HS-5 (cell line): ENCODE measurements at regions not wholly inside any gene's neighbourhood (a gene's known extent, or its start where the extent isn't known, plus 50 kb on each side); places are given as distances from the start of the nearest gene placed in this dataset.

Experiments used
- DNase-seq: peaks from one replicate; pipeline ENCODE4 v3.0.0-alpha.2; 2012; ENCODE audit warnings: low read depth

DNA sequence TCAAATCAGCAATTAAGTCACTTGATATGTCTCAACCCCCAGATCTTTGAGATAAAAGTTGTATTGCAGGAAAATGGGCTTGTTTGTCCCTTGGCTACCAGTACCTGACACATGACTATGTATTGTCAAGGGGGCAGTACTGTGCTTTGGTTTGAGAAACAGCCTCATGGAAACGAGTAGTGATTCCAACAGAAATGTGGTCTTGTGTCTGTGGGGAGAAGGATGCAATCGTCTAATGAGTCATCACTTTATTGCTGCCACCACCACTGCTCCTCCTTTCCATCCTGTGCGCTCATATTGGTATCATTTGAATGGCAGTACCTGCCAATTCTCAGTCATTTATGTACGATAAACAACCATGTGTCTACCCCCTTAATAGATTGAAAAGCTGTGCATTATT is 72.8 kb upstream of the ARHGAP5 start:
- peak; percentile 46 for DNase-seq

DNA sequence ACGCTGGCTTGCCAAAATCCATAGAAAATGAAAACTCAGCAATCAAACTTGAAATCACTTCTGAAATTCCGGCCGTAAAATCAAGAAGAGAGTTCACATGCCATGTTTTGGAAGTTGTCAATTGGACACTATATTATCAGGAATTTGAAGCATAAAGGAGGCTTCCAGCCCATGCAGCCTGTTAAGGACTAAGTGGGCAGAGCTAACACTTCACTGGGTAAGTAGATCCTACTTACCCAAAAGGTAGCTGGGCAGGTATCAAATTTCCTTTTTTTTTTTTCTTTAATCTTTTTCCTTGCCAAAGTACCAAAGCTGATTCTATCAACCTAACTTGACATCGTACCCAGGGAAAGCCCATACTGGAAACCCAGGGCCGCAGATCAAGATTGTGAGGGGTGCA is 71.5 kb upstream of the ARHGAP5 start:
- DNase-seq = no peak

DNA sequence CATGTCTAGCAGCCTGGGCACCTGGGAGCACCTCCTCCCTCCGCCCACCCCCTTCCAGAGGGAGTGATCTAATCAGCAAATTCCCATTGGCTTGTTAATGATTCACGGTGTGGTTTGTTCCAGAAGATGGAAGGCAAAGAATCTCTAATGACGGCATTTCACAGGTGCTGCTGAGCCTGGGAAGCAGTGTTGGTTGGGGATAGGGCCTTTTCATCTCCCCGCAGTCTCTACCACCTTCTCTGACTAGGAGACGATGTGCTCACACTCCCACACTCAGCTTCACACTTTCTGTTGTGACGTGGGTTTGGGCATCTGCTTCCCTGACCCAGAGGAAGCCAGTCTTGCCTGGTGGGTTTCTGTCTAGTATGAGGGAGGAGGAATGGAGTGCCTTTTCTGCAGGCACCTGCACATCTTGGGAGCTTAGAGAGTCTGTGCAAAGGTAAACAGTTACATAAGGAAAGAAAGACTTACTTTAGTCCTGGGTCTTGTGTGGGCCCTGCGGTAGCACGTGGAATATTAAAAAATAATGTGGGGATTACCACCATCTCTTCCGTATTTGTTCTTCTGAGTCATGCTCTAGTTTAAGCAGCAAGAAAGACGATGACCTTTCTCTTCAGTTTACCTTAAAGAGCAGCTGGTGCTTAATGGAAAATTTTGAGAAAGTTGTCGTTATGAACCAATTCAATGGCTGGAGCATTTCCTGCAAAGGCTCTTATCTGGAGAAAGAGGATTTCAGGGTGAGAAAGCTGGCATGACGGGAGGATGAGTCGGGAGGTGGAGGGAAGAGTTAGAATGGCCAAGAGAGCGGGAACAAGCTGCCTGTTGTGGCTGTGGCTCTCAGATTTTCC is 70.6 kb upstream of the ARHGAP5 start:
- no peak for DNase-seq

- no peak for DNase-seq
Observed at GRCh38 chr14:32007755-32008362, 69.2 kb upstream of the ARHGAP5 start.

DNA sequence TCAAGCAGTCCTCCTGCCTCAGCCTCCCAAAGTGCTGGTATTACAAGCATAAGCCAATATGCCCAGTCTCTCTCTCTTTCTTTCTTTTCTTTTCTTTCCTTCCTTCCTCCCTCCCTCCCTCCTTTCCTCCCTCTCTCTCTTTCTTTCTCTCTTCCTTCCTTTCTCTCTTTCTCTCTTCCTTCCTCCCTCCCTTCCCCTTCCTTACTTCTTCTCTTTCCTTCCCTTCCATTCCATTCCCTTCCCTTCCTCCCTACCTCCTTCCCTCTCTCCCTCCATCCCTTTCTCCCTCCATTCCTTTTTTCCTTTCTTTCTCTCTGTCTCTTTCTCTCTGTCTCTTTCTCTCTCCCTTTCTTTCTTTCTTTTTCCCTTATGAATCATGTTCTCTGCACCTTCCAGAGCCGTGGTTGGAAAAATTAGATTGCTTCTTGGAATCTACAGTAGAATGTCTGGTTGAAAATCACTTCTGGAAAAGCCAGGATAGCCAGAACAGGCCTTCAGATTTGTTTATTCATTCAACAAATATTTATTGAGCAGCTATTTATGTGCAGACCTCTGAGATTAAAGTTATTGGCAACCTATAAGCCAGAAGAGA is 68.4 kb upstream of the ARHGAP5 start:
- DNase-seq = no peak

DNA sequence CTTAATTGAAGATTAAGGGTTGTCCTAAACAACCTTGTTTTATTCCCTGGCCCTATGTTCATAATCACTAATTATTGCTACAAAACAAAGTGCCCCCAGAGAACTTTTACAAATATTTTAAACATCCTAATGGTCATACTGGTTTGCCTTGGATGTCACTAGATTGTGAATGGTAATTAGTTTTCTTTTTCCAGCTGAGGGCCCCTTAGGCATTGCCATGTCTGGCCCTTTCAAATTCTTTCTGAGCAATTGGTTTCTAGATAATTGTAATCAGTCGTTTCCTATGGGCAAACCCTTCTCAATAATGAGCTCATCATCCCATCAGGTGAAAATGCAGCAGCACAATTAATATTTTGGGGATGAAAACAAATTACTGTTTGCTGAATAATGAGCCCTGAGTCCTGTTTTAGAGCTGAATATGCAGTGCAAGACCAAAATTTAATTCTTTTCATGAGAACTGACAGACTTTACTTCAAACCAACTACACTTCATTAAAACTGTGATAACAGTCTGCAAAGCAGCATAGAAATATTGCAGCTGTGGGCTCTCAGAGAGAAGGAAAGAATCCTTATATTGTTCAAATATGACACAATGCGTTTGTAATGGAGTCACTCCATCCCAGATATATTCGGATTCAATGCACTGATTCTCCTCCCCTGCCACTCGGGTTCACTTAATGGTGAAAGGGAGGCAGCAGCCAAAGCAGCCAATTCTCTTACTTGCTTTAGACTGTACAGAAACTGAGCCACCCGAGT is 67.7 kb upstream of the ARHGAP5 start:
- no peak for DNase-seq

DNA sequence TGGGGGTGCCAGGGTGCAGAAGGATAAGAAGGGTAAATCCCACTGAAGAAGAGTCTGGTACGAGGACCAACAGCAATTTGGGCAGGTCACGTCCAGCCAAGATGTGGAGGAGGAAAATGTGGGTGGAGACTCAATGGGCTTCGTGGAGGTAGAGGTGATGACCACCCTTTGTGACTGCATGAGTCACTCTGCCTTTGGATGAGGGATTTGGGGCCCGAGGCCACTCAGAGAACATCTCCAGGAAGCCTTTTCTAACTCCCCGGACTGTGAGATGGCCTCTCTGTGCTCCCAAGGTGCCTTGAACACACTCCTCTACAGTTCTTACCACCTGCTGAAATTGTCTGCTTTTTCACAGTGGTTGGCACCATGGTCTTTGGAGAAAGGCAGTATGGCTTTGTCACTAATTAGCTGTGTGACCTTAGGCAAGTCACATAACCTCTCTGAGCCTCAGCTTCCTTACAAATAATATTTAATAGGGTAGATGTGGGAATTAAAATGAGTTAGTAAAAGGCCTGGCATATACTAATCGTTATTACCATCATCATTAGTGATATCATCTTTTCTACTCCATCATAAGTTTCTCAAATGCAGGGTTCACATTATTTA is 67.0 kb upstream of the ARHGAP5 start:
- no peak for DNase-seq

- peak; percentile 88 for DNase-seq
Observed at GRCh38 chr14:32010604-32011125, 66.4 kb upstream of the ARHGAP5 start.

- DNase-seq = no peak
Observed at GRCh38 chr14:32011225-32011624, 65.9 kb upstream of the ARHGAP5 start.

- no peak for DNase-seq
Observed at GRCh38 chr14:32012062-32012461, 65.0 kb upstream of the ARHGAP5 start.

GRCh38 chr14:32012571-32012970 is 64.5 kb upstream of the ARHGAP5 start:
- no peak for DNase-seq

GRCh38 chr14:32013083-32013482 is 64.0 kb upstream of the ARHGAP5 start:
- DNase-seq = no peak

- DNase-seq = no peak
Observed at GRCh38 chr14:32014057-32014456, 63.0 kb upstream of the ARHGAP5 start.

DNA sequence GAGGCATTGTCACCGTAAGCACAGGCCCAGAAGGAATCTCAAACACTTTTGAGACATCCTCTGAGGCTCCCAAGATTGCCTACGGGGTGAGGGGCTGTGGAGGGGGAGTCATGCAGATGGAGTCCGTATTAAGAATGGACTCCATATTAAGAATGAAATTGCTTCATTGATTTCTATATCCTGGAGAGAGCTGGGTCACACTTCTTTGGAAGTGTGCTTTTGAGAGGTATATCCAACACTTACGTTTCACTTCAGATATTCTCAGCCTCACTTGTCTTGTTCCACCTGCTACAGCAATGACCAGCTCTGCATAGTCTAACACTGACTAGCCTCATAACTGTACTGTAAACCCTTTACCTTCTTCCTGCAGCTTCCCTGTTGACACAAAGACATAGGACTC is 62.6 kb upstream of the ARHGAP5 start:
- no peak for DNase-seq

GRCh38 chr14:32015166-32015565 is 61.9 kb upstream of the ARHGAP5 start:
- DNase-seq = no peak

- DNase-seq = no peak
Observed at GRCh38 chr14:32017587-32017986, 59.5 kb upstream of the ARHGAP5 start.

DNA sequence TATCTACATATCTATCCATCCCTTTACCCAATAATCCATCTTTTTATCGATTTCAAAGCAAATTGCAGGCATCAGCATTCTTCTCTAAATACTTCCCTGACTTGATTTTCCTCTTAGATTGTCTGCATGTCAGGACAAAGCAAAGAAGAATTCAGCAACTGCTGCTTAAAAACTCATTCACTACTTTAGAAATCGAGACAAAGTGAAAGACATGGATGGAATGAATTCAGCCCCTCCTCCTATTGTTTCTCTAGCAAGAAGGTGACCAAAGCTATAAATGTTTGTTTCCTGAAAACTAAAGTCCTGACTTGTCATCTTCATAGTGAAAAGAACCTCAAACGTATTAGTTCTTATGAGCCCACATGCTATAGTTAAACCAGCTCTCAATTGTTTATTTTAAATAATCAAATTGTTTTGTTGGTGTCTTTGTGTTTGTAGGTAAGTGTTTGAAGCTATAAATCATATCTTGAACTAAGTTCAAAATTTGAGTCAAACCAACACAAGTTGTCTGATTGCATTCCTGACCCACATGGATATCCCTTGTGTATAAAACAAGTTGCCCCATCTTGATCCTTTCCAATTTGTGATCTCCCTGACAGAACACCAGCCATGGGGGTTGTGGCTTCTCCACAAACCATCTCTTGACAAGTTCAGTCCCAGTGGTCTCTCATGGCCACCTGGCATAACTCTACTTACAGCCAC is 58.6 kb upstream of the ARHGAP5 start:
- DNase-seq = no peak

DNA sequence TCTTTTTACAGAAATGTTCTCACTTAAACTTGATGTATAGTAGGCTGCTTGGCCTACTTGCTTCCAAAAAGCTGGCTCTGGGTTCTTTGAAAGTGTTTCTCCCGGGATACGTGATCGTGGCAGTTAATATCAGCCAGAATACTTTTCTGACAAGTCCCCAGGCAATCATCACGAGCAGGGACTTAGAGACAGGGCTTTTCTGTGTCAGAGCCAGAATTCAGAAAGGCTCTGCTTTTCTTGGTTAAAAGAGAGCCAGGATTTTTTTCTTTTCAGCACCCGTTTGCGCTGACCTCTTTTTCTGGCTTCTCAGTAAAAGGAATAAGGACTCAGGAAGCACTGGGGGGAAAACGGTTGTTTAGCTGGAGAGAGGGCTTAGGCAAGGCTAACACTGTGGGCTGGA is 57.8 kb upstream of the ARHGAP5 start:
- DNase-seq = no peak

DNA sequence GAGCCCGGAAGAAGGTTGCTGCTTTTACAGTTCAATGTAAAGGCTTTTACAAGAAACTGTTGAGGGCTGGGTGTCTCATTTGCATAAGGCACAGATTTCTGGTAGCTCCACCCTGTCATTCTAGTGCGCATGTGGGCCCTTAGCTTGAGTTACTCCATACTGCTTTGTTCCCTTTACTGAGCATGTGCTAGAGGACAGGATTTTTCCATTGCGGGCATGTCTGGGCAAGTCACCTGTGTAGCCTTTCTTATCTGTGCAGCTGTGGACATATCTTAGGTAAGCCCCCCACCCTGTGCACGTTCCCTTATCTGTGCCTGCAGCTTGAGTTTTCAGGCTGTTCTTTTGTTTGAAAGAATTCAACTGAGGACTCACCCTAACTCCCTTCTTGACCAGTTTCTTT is 56.2 kb upstream of the ARHGAP5 start:
- no peak for DNase-seq

GRCh38 chr14:32021341-32021740 is 55.8 kb upstream of the ARHGAP5 start:
- DNase-seq = no peak

GRCh38 chr14:32022525-32022924 is 54.6 kb upstream of the ARHGAP5 start:
- no peak for DNase-seq
